HG02798 (cell line): ENCODE measurements at regions not wholly inside any gene's neighbourhood (a gene's known extent, or its start where the extent isn't known, plus 50 kb on each side); places are given as distances from the start of the nearest gene placed in this dataset.
"Not testable (repeated sequence)": the region's sequence is repeated elsewhere in the genome, so short reads cannot be mapped to it uniquely, and the experiment has no call there.

ENCODE experiments used
- ATAC-seq: cut with Tn5 transposase; IDR thresholded peaks from one replicate; pipeline ENCODE4 v1.9.1; 2021; ENCODE audit warnings: mild to moderate bottlenecking; ENCODE audit not compliant: unreplicated experiment, poor library complexity

- no peak for ATAC-seq
These were observed 135.9 kb upstream of the FOXN2 start for GRCh38 chr2:48178611-48179010.

GRCh38 chr2:48180557-48180956 lies 133.9 kb upstream of the FOXN2 start:
- ATAC-seq: no peak

- no peak for ATAC-seq
These were observed 131.2 kb upstream of the FOXN2 start for GRCh38 chr2:48183276-48183675.

GRCh38 chr2:48183991-48184390 lies 130.5 kb upstream of the FOXN2 start:
- no peak for ATAC-seq

GRCh38 chr2:48187503-48187902 lies 127.0 kb upstream of the FOXN2 start:
- ATAC-seq: no peak

- no peak for ATAC-seq
These were observed 124.8 kb upstream of the FOXN2 start for GRCh38 chr2:48189552-48190228.

GRCh38 chr2:48190230-48190629 lies 124.3 kb upstream of the FOXN2 start:
- no peak for ATAC-seq

DNA sequence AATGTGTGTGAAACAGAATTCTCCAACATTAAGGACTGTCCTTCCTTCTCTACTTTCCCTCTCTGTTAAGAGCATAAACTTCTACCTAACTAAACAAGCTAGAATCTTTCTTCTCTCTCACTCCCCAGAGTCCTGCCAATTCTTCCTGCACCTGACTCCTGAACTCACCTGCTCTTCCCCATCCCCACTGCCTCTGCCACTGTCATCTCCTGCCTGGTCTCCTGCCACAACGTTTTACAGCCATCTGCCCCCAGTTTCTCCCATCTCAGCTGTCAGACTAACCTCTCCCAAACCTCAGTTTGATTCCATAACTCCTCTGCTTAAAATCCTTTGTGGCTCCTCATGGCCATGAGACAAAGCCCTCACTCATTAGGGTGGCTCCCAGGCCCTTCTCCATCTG lies 119.8 kb upstream of the FOXN2 start:
- no peak for ATAC-seq

DNA sequence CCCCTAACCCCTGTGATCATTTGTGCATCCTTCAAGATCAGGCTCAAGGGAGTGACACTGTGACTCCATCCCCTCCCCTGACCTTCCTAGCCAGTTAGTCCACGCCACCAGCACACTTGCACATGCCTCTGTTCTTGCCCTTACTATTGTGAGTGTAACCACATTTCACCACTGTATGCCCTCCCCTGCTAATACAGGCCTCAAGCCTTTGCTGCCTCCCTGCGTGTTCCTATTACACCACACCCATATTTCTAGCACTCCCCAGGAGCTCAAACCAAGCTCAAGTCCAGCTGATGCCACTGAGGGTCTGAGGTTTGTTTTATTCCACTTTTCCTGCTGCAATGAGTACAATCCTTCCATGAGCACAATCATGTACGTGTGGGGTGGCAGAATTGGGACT lies 119.3 kb upstream of the FOXN2 start:
- no peak for ATAC-seq

- ATAC-seq: no peak
These were observed 116.9 kb upstream of the FOXN2 start for GRCh38 chr2:48197618-48198017.

GRCh38 chr2:48198371-48198770 lies 116.1 kb upstream of the FOXN2 start:
- no peak for ATAC-seq

- ATAC-seq: no peak
These were observed 115.4 kb upstream of the FOXN2 start for GRCh38 chr2:48199070-48199469.

- ATAC-seq: no peak
These were observed 113.7 kb upstream of the FOXN2 start for GRCh38 chr2:48200620-48201293.

- not testable (repeated sequence) for ATAC-seq
These were observed 113.0 kb upstream of the FOXN2 start for GRCh38 chr2:48201435-48201834.

GRCh38 chr2:48202863-48203642 lies 111.4 kb upstream of the FOXN2 start:
- ATAC-seq: no peak

DNA sequence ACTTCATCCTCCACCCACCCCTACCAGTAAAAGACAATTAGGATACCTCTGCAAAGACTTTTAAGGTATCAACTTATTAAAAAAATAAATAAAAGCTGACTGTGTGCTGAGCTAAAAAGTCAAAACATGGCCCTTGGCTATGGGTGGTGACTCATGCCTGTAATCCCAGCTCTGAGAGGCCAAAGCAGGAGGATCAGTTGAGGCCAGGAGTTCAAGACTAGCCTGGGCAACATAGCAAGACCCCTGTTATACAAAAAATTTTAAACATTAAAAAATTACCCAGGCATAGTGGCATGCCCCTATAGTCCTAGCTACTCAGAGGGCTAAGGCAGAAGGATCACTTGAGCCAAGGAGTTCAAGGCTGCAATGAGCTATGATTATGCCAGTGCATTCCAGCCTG lies 110.8 kb upstream of the FOXN2 start:
- ATAC-seq: no peak

GRCh38 chr2:48204750-48205136 lies 109.7 kb upstream of the FOXN2 start:
- ATAC-seq: no peak

- ATAC-seq: peak; percentile 82
These were observed 109.2 kb upstream of the FOXN2 start for GRCh38 chr2:48205137-48205798.

- not testable (repeated sequence) for ATAC-seq
These were observed 108.3 kb upstream of the FOXN2 start for GRCh38 chr2:48206056-48206656.

GRCh38 chr2:48207201-48207641 lies 107.3 kb upstream of the FOXN2 start:
- no peak for ATAC-seq
